GM18519 (cell line): ENCODE measurements at regions not wholly inside any gene's neighbourhood (a gene's known extent, or its start where the extent isn't known, plus 50 kb on each side); places are given as distances from the start of the nearest gene placed in this dataset.
A peak's percentile ranks its signal among the peaks of the same experiment; 100 is the strongest.
"Not testable (repeated sequence)": the region's sequence is repeated elsewhere in the genome, so short reads cannot be mapped to it uniquely, and the experiment has no call there.

Experiments used
- ATAC-seq: cut with Tn5 transposase; IDR thresholded peaks from one replicate; pipeline ENCODE4 v1.9.1; 2021; ENCODE audit warnings: mild to moderate bottlenecking, moderate library complexity; ENCODE audit not compliant: unreplicated experiment, low FRiP score

DNA sequence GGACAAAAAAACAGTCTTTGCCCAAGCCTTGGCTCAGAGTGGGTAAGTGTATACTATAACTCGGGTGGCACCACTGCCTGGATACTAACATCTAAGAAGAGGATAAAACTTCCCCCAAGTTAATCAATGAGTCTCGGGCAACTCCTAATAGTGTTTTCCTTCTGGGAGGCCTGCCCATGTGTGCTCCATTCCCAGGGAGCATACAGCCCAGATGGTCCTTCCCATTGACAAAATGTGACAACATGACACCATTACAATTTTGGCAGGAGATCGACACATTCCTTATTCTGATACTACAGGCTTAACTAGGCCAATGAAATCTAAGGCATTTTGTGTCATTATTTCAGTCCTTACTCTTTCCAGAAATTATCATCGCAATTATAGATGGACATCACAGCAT is 52.7 kb upstream of the CRIM1 start:
- no peak for ATAC-seq

DNA sequence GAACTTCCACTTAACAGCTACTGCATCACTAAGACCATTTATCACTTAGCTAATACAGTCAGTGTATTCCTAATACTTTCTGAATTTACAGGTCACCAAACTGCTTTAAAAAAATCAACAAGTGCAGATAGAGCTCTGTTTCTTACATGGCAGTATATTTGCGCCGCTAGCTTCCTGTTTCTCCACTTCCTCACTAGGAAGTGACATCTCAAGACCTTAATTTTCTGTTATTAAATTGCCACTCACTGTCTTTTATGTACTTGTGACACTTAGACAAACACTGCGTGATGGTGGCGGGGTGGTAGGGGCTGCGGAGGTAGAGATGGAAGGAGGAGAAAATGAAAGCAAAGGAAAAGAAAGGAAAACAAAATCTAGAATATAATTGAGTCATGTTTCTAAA is 53.7 kb upstream of the CRIM1 start:
- no peak for ATAC-seq

- no peak for ATAC-seq
Observed at GRCh38 chr2:36300697-36301096, 54.9 kb upstream of the CRIM1 start.

GRCh38 chr2:36296798-36297197 is 58.8 kb upstream of the CRIM1 start:
- no peak for ATAC-seq

- ATAC-seq = no peak
Observed at GRCh38 chr2:36294316-36294721, 61.3 kb upstream of the CRIM1 start.

DNA sequence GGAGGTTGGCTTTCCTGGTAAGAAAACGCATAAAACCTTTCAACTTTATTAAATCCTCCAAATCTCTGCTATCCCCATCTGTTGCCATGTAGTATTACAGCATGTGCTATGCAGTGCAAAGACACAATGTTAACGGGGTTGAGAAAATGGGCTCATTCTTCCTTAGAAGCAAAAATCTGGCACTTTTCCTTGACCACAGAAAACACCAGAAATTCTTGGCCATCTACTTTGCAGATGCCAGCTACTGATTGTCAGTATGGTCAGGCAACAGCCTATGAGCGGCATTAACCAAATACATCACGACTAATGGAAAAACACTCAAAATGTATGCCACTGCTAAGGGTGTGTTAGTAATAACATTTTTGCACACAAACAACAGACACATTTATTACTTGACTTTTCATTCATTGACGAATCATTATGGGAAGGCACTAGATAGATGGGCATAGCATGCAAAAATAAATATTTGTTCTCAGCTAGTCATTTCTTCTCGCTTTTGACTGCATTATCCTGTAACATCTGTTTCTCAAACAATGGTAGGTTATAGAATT is 65.2 kb upstream of the CRIM1 start:
- no peak for ATAC-seq

GRCh38 chr2:36289731-36290130 is 65.8 kb upstream of the CRIM1 start:
- no peak for ATAC-seq

- ATAC-seq = no peak
Observed at GRCh38 chr2:36287363-36288275, 68.0 kb upstream of the CRIM1 start.

GRCh38 chr2:36279506-36279905 is 76.1 kb upstream of the CRIM1 start:
- ATAC-seq = not testable (repeated sequence)

DNA sequence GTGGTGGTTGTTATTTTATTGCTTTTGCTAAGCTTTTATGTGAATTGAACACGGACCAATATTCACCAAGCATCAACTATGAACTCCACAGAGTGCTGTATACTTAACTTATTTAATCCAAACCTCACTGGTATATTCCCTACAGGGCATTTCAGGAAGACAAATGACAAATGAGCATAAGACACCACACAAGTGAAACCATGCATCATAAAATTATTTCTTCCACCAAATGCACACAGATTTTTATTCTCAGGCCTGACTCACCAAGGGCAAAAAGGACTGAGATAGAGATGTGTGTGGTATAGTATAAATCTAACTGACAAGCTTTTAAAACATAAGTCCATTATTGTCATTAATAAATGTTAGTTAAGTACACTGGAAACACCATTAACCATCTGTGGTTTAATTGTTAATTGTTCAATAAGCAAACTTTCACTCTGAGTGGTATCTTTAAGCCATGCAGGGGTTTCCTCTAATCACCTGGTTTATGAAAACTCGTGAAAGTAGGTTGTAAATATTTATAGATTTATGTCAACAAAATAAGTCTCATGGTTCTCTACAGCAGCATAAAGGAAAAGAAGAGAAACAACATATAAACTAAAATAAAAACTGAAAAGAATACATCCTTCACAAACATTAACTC is 77.6 kb upstream of the CRIM1 start:
- ATAC-seq = no peak

DNA sequence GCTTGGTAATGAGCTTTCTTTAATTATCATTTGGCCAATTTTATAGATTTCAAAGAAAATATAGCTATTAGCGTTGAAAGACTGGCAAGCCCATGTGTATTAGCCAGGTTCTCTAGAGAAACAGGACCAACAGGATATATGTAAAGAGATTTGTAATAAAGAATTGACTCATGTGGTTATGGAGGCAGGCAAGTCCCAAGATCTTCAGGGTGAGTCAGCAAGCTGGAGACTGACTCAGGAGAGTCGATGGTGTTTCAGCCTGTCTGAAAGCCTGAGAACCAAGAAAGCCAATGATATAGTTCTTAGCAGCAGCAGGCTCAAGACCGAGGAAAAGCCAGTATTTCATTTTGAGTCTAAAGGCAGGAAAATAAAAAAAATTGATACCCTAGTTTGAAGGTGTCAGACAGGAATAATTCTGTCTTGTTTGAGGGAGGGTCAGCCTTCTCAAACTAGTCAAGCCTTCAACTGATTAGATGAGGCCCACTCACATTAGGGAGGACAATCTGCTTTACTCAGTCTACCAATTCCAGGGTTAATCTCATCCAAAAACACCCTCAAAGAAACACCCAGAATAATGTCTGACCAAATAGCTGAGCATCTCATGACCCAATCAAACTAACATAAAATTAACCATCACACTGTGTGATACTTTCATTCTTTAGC is 78.3 kb upstream of the CRIM1 start:
- peak; percentile 46 for ATAC-seq

DNA sequence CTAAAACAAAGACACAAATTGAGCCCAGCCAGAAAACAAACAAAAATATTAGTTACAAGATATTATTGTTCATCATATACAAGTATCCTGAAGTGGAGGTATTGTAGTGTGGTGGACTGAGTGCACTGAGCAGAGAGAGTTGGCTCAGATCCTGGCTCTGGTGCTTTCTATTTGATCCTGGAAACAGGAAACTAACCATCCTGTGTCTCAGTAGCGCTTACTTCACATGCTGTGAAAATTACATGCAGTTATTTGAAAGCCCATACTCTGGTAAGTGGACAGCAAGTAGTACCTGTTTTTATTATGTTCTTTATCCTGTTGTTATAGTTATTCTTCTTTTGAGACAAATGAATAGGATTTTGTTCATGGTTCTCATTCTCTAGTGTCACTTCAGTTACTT is 84.3 kb upstream of the CRIM1 start:
- ATAC-seq = no peak

DNA sequence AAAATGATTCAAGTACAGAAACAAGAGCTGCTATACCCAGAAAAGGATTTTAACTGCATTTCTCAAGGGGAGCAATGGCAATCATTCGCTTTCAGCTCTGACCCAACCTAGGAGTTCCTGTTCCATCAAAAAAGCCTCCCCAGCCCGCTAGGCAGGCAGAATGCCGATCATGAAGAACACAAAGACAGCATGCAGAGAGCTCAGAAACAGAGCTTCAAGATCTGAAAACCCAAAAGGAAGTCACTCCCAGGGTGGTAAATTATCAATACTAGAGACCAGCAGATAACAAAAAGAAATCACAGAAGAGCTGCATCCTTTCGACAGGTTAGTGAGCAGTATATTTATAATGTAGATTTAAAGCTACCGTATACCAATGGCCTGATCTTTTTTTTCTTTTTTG is 84.8 kb upstream of the CRIM1 start:
- no peak for ATAC-seq

DNA sequence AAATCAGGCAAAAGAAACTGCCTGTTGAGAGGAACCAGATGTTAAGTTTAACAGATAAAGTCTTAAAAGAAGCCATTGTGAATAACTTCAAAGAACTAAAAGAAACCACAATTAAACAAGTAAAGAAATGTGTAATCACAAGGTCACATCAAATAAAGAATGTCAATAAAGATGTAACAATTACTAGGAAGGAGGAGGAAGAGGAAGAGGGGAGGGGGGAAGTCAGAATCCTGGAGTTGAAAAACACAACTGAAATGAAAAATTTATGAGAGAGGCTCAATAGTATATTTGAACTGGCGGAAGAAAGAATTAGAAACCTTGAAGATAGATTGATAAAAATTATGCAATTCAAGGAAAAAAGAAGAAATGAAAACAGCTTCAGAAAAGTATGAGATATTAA is 88.4 kb upstream of the CRIM1 start:
- ATAC-seq = no peak

- ATAC-seq = no peak
Observed at GRCh38 chr2:36266536-36267121, 88.9 kb upstream of the CRIM1 start.

GRCh38 chr2:36262581-36262980 is 93.0 kb upstream of the CRIM1 start:
- no peak for ATAC-seq

- ATAC-seq = no peak
Observed at GRCh38 chr2:36255863-36256262, 99.7 kb upstream of the CRIM1 start.

GRCh38 chr2:36253086-36253485 is 102.5 kb upstream of the CRIM1 start:
- ATAC-seq = no peak

GRCh38 chr2:36246320-36246990 is 109.1 kb upstream of the CRIM1 start:
- peak; percentile 90 for ATAC-seq

DNA sequence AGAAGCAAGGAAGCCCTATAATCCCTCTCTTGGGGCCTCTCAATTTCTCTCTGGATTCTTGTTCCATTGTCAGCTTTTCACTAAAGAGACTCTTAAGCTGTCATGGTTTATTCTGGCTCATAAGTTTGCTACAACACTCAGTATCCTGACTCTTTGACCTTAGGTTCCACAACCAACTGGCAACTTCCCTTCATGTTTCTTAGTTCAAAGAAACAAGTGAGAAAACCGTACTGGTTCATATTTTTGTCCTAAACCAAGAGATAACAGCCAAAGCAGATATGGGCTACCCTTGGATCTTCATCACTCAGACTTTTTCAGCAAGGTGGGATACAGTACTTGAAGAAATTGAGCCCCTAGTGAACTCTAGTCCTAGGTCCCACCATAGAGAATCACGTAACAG is 109.9 kb upstream of the CRIM1 start:
- no peak for ATAC-seq
